ENCODE measurements at regions not wholly inside any gene's neighbourhood (a gene's known extent, or its start where the extent isn't known, plus 50 kb on each side); places are given as distances from the start of the nearest gene placed in this dataset.

DNA sequence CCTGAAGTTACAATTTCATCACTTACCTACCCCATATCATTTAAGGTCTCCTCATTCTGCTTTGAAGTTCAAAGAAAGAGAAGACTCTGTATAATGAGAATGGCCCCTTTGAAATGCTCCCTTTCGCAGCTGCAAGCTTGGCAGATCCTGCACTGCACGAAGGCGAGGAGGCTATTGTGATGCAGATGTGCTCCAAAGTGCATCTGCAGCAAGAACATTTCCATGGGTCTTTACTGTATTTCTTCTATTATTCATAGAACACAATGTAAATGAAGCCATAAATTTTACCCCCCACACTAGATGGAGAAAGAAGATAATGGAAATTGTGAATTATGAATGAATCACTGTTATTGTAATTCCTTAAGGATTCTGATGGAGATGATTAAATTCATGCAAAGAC is 178.7 kb downstream of the CHD9NB start:
- in situ Hi-C loops (cut with MboI; ENCODE audit: low sequenced_read_pairs in 4 of 4) (no loop called here), intact Hi-C loops (cut with DNase I; ENCODE audit: low total_unique reads) (no loop called here)
- no peaks in the 10 kb centered on the region for H3K4me1 ChIP-seq
- ATAC-seq (no peak), DNase-seq (no peak)
- no peaks in the 10 kb centered on the region for H3K36me3 ChIP-seq
- H3K9me3 ChIP-seq = no peaks in the 10 kb centered on the region
- no peaks in the 10 kb centered on the region for H3K27me3 ChIP-seq
- TF ChIP-seq, protein P1, sequence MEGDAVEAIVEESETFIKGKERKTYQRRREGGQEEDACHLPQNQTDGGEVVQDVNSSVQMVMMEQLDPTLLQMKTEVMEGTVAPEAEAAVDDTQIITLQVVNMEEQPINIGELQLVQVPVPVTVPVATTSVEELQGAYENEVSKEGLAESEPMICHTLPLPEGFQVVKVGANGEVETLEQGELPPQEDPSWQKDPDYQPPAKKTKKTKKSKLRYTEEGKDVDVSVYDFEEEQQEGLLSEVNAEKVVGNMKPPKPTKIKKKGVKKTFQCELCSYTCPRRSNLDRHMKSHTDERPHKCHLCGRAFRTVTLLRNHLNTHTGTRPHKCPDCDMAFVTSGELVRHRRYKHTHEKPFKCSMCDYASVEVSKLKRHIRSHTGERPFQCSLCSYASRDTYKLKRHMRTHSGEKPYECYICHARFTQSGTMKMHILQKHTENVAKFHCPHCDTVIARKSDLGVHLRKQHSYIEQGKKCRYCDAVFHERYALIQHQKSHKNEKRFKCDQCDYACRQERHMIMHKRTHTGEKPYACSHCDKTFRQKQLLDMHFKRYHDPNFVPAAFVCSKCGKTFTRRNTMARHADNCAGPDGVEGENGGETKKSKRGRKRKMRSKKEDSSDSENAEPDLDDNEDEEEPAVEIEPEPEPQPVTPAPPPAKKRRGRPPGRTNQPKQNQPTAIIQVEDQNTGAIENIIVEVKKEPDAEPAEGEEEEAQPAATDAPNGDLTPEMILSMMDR (IDR thresholded peaks at IDR 0.05 in 4 of 5, conservative IDR thresholded peaks at IDR 0.05 in 1 of 5) = no peak
- no peak for TF ChIP-seq POLR2A (IDR thresholded peaks at IDR 0.05)
- no peak overlapping the region for H3K4me3 ChIP-seq
- H3K27ac ChIP-seq = no peak overlapping the region

DNA sequence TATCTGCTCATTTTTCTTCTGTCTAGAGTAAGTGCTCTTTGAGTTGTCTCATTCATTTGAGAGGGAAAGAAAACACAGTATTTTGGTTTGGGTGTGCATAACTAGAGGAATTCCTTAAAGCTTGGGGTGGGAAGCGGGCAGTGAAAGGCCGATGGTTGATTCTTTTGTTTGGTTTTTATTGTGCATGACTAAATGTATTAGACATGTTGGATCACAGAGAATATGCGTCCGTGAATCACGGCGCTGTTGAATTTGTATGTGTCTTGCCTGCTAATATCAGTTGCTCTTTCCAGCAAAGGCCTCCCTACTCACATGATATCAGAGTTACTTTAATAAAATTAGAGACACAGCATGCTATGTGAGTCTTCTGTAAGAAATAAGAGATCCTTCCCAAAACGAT is 180.0 kb downstream of the CHD9NB start:
- DNase-seq (no peak), ATAC-seq (no peak)
- Histone ChIP-seq H3K27me3 (no peaks in the 10 kb centered on the region), H3K4me1 (no peaks in the 10 kb centered on the region), H3K27ac (no peak overlapping the region), H3K9me3 (no peaks in the 10 kb centered on the region), H3K4me3 (no peak overlapping the region), H3K36me3 (no peaks in the 10 kb centered on the region)
- in situ Hi-C loops (cut with MboI; ENCODE audit: low sequenced_read_pairs in 4 of 4) (no loop called here), intact Hi-C loops (cut with DNase I; ENCODE audit: low total_unique reads) (no loop called here)
- TF ChIP-seq, protein P1 (IDR thresholded peaks at IDR 0.05 in 4 of 5, conservative IDR thresholded peaks at IDR 0.05 in 1 of 5) = no peak
- TF ChIP-seq POLR2A (IDR thresholded peaks at IDR 0.05) = no peak

DNA sequence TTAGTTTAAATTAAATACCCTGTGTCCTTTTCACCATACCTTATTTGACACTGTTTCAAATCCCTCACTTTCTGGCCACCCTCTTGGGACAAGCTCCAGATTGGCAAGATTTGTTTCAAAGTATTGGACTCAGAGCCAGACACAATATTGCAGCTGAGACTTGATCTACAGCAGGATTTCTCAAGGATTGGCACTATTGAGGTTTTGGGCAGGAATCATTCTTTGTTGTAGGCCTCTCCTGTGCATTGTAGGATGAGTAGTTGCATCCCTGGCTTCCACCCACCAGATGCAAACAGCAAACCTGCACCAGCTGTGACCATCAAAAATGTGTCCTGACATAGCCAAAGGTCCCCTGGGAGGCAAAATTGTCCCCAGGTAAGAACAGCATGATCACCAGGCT is 181.2 kb downstream of the CHD9NB start:
- ATAC-seq (no peak), DNase-seq (no peak)
- TF ChIP-seq POLR2A (IDR thresholded peaks at IDR 0.05) = no peak
- TF ChIP-seq, protein P1 (IDR thresholded peaks at IDR 0.05 in 4 of 5, conservative IDR thresholded peaks at IDR 0.05 in 1 of 5) = no peak
- H3K27ac ChIP-seq = no peak overlapping the region
- no peaks in the 10 kb centered on the region for H3K4me1 ChIP-seq
- intact Hi-C loops (cut with DNase I; ENCODE audit: low total_unique reads) = no loop called here
- H3K4me3 ChIP-seq = no peak overlapping the region
- no peaks in the 10 kb centered on the region for H3K27me3 ChIP-seq
- no peaks in the 10 kb centered on the region for H3K9me3 ChIP-seq
- H3K36me3 ChIP-seq = no peaks in the 10 kb centered on the region
- in situ Hi-C loops (cut with MboI; ENCODE audit: low sequenced_read_pairs in 4 of 4) = no loop called here

DNA sequence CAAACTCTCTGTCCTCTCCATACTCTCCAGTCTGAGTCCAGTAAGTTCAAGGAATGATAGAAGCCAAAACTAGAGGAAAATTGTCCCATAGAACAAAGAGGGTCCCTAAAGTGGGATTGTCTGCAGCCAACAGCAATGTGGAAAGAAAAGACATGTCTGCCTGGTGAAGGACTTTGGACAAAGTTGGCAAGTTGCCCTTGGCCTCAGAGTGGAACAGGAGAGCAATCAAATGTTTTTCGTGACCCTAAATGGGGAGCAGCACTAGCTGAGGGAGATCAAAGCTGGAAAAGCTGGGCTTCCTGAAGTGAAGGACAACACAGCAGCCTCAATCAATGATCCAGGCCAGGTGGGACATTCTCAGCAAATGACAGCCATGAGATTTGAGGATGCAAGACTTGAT is 183.5 kb downstream of the CHD9NB start:
- Histone ChIP-seq H3K4me3 (no peak overlapping the region), H3K4me1 (no peaks in the 10 kb centered on the region), H3K36me3 (no peaks in the 10 kb centered on the region), H3K27me3 (no peaks in the 10 kb centered on the region), H3K27ac (no peak overlapping the region), H3K9me3 (no peaks in the 10 kb centered on the region)
- DNase-seq = no peak
- TF ChIP-seq, protein P1 (IDR thresholded peaks at IDR 0.05 in 4 of 5, conservative IDR thresholded peaks at IDR 0.05 in 1 of 5) = no peak
- no peak for TF ChIP-seq POLR2A (IDR thresholded peaks at IDR 0.05)
- intact Hi-C loops (cut with DNase I; ENCODE audit: low total_unique reads) = no loop called here
- in situ Hi-C loops (cut with MboI; ENCODE audit: low sequenced_read_pairs in 4 of 4) = no loop called here
- ATAC-seq = no peak

DNA sequence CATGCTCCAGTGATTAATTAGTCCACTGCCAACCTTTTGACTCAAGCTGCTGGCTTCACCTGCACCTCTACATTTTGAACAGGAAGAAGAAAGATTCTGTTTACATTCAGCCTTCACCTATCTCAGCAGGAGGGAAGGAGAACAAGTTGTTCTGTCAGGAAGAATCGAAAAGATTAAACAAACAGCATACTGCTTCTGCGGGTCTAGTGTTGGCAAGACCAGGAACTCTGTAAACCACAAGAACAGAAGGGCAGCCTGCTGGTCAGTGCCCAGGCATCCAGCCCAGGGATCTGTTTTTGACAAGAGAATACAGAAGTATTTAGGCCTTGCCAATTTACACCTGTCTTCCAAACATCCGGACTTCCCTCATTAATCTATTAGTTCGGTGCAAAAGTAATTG is 189.7 kb downstream of the CHD9NB start:
- Histone ChIP-seq H3K27me3 (no peaks in the 10 kb centered on the region), H3K36me3 (no peaks in the 10 kb centered on the region), H3K4me1 (no peaks in the 10 kb centered on the region), H3K27ac (no peak overlapping the region), H3K4me3 (no peak overlapping the region), H3K9me3 (no peaks in the 10 kb centered on the region)
- intact Hi-C loops (cut with DNase I; ENCODE audit: low total_unique reads) (no loop called here), in situ Hi-C loops (cut with MboI; ENCODE audit: low sequenced_read_pairs in 4 of 4) (no loop called here)
- ATAC-seq = no peak
- DNase-seq = no peak
- TF ChIP-seq, protein P1 (IDR thresholded peaks at IDR 0.05 in 4 of 5, conservative IDR thresholded peaks at IDR 0.05 in 1 of 5) = no peak
- no peak for TF ChIP-seq POLR2A (IDR thresholded peaks at IDR 0.05)
